Prostate gland (tissue), 2 donors: ENCODE measurements at regions not wholly inside any gene's neighbourhood (a gene's known extent, or its start where the extent isn't known, plus 50 kb on each side); places are given as distances from the start of the nearest gene placed in this dataset.

ENCODE experiments used
- POLR2A ChIP-seq: fragments of 450-650 bp; IDR thresholded peaks from one replicate; pipeline ENCODE4 v1.6.1; 2016; ENCODE audit warnings: antibody characterized with exemption, mild to moderate bottlenecking
- TF ChIP-seq, protein P1 (sequence below), 4 experiments: fragments of 200-600 bp in 2 of 4; fragments of 450-650 bp in 2 of 4; sonication (generic) in 2 of 4; IDR thresholded peaks; 1 replicate in 3 of 4; 2 replicates in 1 of 4; pipeline ENCODE4 v1.5.1; 2016 to 2019; ENCODE audit warnings: antibody characterized with exemption in 4 of 4, mild to moderate bottlenecking in 2 of 4, moderate library complexity in 2 of 4

GRCh38 chr9:126211441-126212074 lies 115.1 kb upstream of the MVB12B start:
- TF ChIP-seq, protein P1, sequence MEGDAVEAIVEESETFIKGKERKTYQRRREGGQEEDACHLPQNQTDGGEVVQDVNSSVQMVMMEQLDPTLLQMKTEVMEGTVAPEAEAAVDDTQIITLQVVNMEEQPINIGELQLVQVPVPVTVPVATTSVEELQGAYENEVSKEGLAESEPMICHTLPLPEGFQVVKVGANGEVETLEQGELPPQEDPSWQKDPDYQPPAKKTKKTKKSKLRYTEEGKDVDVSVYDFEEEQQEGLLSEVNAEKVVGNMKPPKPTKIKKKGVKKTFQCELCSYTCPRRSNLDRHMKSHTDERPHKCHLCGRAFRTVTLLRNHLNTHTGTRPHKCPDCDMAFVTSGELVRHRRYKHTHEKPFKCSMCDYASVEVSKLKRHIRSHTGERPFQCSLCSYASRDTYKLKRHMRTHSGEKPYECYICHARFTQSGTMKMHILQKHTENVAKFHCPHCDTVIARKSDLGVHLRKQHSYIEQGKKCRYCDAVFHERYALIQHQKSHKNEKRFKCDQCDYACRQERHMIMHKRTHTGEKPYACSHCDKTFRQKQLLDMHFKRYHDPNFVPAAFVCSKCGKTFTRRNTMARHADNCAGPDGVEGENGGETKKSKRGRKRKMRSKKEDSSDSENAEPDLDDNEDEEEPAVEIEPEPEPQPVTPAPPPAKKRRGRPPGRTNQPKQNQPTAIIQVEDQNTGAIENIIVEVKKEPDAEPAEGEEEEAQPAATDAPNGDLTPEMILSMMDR (IDR thresholded peaks at IDR 0.05), result no peak
- no peak for TF ChIP-seq POLR2A
